Breast epithelium (tissue), 4 donors: ENCODE measurements at regions not wholly inside any gene's neighbourhood (a gene's known extent, or its start where the extent isn't known, plus 50 kb on each side); places are given as distances from the start of the nearest gene placed in this dataset.

Experiments
- DNase-seq, 2 donors: peaks; one replicate each; pipeline ENCODE4 v3.0.0-alpha.2; 2019; ENCODE audit warnings: low spot score in 2 of 2
- H3K27ac ChIP-seq, 2 donors: fragments of 200-600 bp; sonication (generic) in 1 of 2; one replicate each; pipeline ENCODE4 v1.5.1; 2016 to 2019; ENCODE audit warnings: mild to moderate bottlenecking in 1 of 2
- H3K27me3 ChIP-seq, 2 donors: fragments of 200-600 bp; sonication (generic) in 1 of 2; one replicate each; pipeline versions ENCODE4 v1.5.1 to v1.6.0; 2017 to 2019; ENCODE audit warnings: control low read depth in 1 of 2, mild to moderate bottlenecking in 1 of 2
- H3K36me3 ChIP-seq: fragments of 200-600 bp; one replicate; pipeline ENCODE4 v1.5.1; 2019
- H3K4me1 ChIP-seq, 2 donors: fragments of 200-600 bp; sonication (generic); one replicate each; pipeline ENCODE4 v1.5.1; 2016 to 2019; ENCODE audit warnings: control low read depth in 1 of 2
- H3K4me3 ChIP-seq, 3 donors: fragments of 200-600 bp; sonication (generic); 1 replicate in 2 of 3; 2 replicates in 1 of 3; pipeline ENCODE4 v1.5.1; 2016 to 2019; ENCODE audit warnings: mild to moderate bottlenecking in 3 of 3, moderate library complexity in 2 of 3
- H3K9me3 ChIP-seq, 2 donors: fragments of 200-600 bp; sonication (generic) in 1 of 2; one replicate each; pipeline ENCODE4 v1.5.1; 2016 to 2019; ENCODE audit warnings: control low read depth in 1 of 2
- CTCF ChIP-seq, 3 donors: fragments of 450-650 bp; IDR thresholded peaks; one replicate each; pipeline ENCODE4 v1.5.1; 2016 to 2017; ENCODE audit warnings: antibody characterized with exemption in 3 of 3, mild to moderate bottlenecking in 3 of 3, moderate library complexity in 3 of 3
- POLR2A ChIP-seq: fragments of 450-650 bp; IDR thresholded peaks from one replicate; pipeline ENCODE4 v1.6.1; 2016; ENCODE audit warnings: antibody characterized with exemption, mild to moderate bottlenecking, moderate library complexity
- POLR2AphosphoS5 ChIP-seq, 3 donors: sonication (generic); formaldehyde crosslinking; IDR thresholded peaks; one replicate each; pipeline ENCODE4 v1.6.1; 2017; ENCODE audit warnings: antibody characterized with exemption in 3 of 3
- intact Hi-C: fragments of 100-400 bp; cut with DNase I; formaldehyde crosslinking; loops from one replicate; pipeline ENCODE4 v1.15.1; 2023; ENCODE audit warnings: low total_unique reads

- Histone ChIP-seq H3K27me3 (peaks cover 0 to 55% of the 10 kb centered on the region in 2 donors), H3K36me3 (no peaks in the 10 kb centered on the region), H3K4me1 (no peaks in the 10 kb centered on the region), H3K27ac (no peak overlapping the region), H3K4me3 (no peak overlapping the region), H3K9me3 (no peaks in the 10 kb centered on the region)
- DNase-seq = no peak
- no peak for TF ChIP-seq CTCF (IDR thresholded peaks at IDR 0.05)
- TF ChIP-seq POLR2A = no peak
- TF ChIP-seq POLR2AphosphoS5 (IDR thresholded peaks at IDR 0.05) = no peak
- intact Hi-C loops = no loop called here
Observed at GRCh38 chr12:131617179-131617578, 93.7 kb upstream of the SFSWAP start.

- Histone ChIP-seq H3K4me1 (no peaks in the 10 kb centered on the region), H3K27me3 (peaks cover 0 to 54% of the 10 kb centered on the region in 2 donors), H3K4me3 (no peak overlapping the region), H3K9me3 (no peaks in the 10 kb centered on the region), H3K27ac (no peak overlapping the region), H3K36me3 (no peaks in the 10 kb centered on the region)
- no peak for TF ChIP-seq POLR2AphosphoS5 (IDR thresholded peaks at IDR 0.05)
- no peak for TF ChIP-seq POLR2A
- no peak for TF ChIP-seq CTCF (IDR thresholded peaks at IDR 0.05)
- intact Hi-C loops = no loop called here
- no peak for DNase-seq
Observed at GRCh38 chr12:131617596-131618302, 93.1 kb upstream of the SFSWAP start.

- H3K27me3 ChIP-seq = peaks cover 0 to 54% of the 10 kb centered on the region in 2 donors
- no peak overlapping the region for H3K4me3 ChIP-seq
- no peaks in the 10 kb centered on the region for H3K9me3 ChIP-seq
- H3K36me3 ChIP-seq = no peaks in the 10 kb centered on the region
- no peak for TF ChIP-seq POLR2A
- TF ChIP-seq POLR2AphosphoS5 (IDR thresholded peaks at IDR 0.05) = no peak
- TF ChIP-seq CTCF (IDR thresholded peaks at IDR 0.05) = no peak
- no peak for DNase-seq
- intact Hi-C loops = no loop called here
- H3K27ac ChIP-seq = no peak overlapping the region
- no peaks in the 10 kb centered on the region for H3K4me1 ChIP-seq
Observed at GRCh38 chr12:131618303-131618658, 92.6 kb upstream of the SFSWAP start.

GRCh38 chr12:131618701-131619100 lies 92.2 kb upstream of the SFSWAP start:
- TF ChIP-seq POLR2A (no peak), POLR2AphosphoS5 (IDR thresholded peaks at IDR 0.05) (no peak), CTCF (IDR thresholded peaks at IDR 0.05) (no peak)
- intact Hi-C loops = no loop called here
- no peaks in the 10 kb centered on the region for H3K9me3 ChIP-seq
- no peak overlapping the region for H3K27ac ChIP-seq
- no peak overlapping the region for H3K4me3 ChIP-seq
- no peaks in the 10 kb centered on the region for H3K4me1 ChIP-seq
- H3K27me3 ChIP-seq = peaks cover 0 to 54% of the 10 kb centered on the region in 2 donors
- H3K36me3 ChIP-seq = no peaks in the 10 kb centered on the region
- DNase-seq = no peak

GRCh38 chr12:131619106-131619642 lies 91.7 kb upstream of the SFSWAP start:
- no peak overlapping the region for H3K27ac ChIP-seq
- H3K4me3 ChIP-seq = no peak overlapping the region
- no peak for DNase-seq
- no peaks in the 10 kb centered on the region for H3K4me1 ChIP-seq
- intact Hi-C loops = no loop called here
- H3K36me3 ChIP-seq = no peaks in the 10 kb centered on the region
- no peaks in the 10 kb centered on the region for H3K9me3 ChIP-seq
- peaks cover 0 to 54% of the 10 kb centered on the region in 2 donors for H3K27me3 ChIP-seq
- TF ChIP-seq CTCF (IDR thresholded peaks at IDR 0.05) = no peak
- TF ChIP-seq POLR2AphosphoS5 (IDR thresholded peaks at IDR 0.05) = no peak
- TF ChIP-seq POLR2A = no peak
